Lung microvascular endothelial cell (primary cell): ENCODE measurements at regions not wholly inside any gene's neighbourhood (a gene's known extent, or its start where the extent isn't known, plus 50 kb on each side); places are given as distances from the start of the nearest gene placed in this dataset.
A peak's percentile ranks its signal among the peaks of the same experiment; 100 is the strongest.
"Not testable (repeated sequence)": the region's sequence is repeated elsewhere in the genome, so short reads cannot be mapped to it uniquely, and the experiment has no call there.

Experiments used
- DNase-seq, 2 donors: peaks; one replicate each; pipeline versions ENCODE4 v3.0.0 to v3.0.0-alpha.2; 2010; ENCODE audit warnings: low read depth in 2 of 2

DNA sequence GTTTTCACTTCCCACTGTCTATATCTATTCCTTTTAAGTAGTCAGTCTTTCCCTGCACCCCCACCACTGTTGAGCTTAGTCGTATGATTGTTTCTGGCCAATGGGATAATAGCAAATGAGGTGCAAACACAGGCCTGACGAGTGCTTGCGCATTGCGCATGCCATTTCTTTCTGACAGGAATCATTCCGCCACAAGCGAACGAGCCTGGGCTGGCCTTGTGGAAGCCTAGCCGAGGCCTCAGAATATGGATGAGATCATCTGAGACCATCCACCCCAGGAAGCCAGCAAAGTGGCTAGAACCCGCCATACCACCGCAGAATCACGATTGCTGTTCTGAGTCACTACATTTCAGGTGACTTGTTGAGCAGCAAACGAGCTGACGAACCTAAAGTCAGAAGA, 52.2 kb upstream of the PRL start:
- no peak for DNase-seq

DNA sequence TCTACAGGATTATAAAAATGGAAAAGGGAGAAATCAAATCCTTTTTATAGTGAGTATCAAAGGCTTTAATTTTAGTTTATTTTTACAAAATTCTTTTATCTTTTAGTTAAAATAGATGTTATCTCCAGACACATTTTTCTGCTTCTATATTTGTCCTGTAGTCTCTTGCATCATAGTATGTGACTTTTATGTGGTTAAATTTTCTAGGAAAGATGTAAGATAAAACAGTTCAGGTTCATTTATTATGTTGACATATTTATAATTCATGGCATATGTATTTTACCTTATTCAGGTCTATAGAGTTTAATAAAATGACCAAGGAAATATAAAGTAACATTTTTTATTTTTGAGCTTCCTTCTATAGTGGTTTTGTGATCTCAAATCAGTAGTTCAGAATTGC, 52.7 kb upstream of the PRL start:
- no peak for DNase-seq

GRCh38 chr6:22350109-22350508, 53.3 kb upstream of the PRL start:
- no peak for DNase-seq

GRCh38 chr6:22353101-22353500, 56.3 kb upstream of the PRL start:
- DNase-seq: no peak

- DNase-seq: no peak
These were observed 59.6 kb upstream of the PRL start for GRCh38 chr6:22356362-22356940.

GRCh38 chr6:22357724-22358189, 60.9 kb upstream of the PRL start:
- no peak for DNase-seq

- no peak for DNase-seq
These were observed 64.7 kb upstream of the PRL start for GRCh38 chr6:22361576-22361975.

DNA sequence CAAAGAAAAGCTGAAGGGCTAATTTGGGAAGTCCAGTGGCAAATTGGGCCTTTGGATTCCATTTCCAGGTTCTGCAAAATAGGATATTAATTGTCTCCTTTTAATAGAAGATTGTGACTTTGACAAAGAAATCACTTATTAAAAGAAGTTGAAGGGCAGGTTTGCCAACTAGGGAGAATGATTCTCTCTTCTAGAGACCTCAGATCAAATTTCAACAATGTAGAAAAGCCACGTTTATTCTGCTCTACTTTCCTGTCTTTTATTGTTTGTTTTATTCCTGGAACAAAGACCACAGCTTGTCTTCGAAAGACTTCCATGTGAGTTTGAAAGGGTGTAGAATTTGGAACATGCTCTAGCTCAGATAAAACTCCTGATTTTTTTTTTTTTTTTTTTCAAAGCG, 65.5 kb upstream of the PRL start:
- DNase-seq: no peak

DNA sequence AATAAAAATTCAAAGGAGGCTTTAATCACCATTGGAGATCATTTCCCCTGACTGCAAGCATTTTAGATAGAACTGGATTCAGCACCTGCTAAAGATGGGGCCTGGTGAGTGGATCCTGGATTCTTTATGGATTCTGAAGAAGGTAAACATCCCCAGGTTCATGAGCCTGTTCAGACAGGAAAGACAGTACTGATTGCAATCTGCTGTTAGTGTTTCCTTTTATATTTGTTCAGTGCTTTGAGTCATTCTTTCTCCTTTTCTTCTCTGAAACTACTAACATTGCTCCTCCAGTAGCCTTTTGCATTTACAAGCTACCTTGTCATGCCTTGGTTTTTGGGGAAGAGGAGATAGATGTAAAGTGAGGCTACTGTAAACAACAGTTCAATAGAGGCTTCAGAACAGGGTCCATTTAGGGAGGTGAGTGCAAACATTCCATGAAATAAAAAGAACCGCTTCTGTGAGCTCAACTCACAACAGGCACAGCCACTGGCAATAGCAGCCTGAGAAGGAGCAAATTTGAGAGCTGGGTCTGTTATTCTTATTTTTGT, 66.4 kb upstream of the PRL start:
- DNase-seq: peak in 1 of 2 donors; percentile 22

- peak in 1 of 2 donors; percentile 64 for DNase-seq
These were observed 66.9 kb upstream of the PRL start for GRCh38 chr6:22363714-22364239.

GRCh38 chr6:22364306-22364705, 67.5 kb upstream of the PRL start:
- DNase-seq: peak in 1 of 2 donors; percentile 42

DNA sequence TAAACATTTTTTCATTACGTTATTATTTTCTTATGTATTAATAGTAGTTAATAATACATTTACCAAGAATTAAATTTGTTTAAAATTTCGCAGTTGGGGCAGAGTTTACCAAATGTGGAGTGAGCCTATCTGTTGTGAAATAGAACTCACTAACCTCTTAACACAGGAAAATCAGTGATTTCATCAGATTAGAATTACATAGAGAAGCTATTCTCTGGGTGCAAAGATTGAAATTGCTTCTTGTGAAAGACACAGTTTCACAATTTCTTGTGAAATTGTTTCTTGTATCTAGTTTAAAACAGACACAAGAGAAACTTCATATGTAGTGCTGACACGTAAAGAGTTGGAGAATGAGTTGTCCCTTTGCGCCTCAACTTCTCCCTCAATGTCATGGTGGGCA, 69.4 kb upstream of the PRL start:
- no peak for DNase-seq

GRCh38 chr6:22367346-22367745, 70.5 kb upstream of the PRL start:
- DNase-seq: no peak

GRCh38 chr6:22368794-22369193, 72.0 kb upstream of the PRL start:
- no peak for DNase-seq

GRCh38 chr6:22372922-22373321, 76.1 kb upstream of the PRL start:
- DNase-seq: no peak

DNA sequence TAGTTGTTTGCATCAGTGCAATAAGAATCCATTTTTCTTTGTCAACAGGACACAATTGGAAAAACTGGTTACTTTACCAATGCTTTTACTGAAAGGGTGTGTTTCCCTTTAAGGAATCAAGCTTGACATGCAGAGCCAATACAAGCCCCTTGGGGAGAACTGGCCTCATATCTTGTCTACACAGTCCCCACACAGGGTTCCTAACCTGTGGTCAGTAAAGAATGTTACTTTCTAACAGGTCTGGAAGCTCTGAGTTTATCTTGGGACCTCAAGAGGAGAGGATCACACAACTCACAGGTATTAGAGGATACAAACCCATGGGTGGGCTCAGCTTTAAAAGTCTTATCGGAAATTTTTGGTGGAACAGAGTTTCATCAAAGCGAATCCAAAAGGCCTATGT, 78.1 kb upstream of the PRL start:
- not testable (repeated sequence) for DNase-seq

- not testable (repeated sequence) for DNase-seq
These were observed 79.5 kb upstream of the PRL start for GRCh38 chr6:22376293-22376692.

GRCh38 chr6:22378536-22378935, 81.7 kb upstream of the PRL start:
- not testable (repeated sequence) for DNase-seq

DNA sequence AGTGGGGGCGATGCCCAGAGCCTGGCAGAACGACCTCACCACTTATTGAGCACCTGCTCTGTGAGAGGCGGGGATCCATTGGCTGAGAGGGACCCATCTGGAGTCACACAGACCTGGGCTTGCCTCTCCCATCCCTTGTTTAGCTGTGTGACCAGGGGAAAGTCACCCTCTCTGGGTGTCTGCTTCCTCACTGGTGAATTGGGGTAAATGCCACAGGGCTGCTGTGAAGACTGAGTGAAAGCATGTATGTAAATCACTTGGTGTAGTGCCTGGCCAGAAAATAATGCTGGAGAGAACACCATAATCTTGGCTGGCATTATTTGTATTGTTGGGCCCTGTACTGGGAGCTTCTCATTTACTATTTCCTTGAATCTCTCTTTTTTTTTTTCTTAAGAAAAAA, 83.4 kb upstream of the PRL start:
- no peak for DNase-seq

DNA sequence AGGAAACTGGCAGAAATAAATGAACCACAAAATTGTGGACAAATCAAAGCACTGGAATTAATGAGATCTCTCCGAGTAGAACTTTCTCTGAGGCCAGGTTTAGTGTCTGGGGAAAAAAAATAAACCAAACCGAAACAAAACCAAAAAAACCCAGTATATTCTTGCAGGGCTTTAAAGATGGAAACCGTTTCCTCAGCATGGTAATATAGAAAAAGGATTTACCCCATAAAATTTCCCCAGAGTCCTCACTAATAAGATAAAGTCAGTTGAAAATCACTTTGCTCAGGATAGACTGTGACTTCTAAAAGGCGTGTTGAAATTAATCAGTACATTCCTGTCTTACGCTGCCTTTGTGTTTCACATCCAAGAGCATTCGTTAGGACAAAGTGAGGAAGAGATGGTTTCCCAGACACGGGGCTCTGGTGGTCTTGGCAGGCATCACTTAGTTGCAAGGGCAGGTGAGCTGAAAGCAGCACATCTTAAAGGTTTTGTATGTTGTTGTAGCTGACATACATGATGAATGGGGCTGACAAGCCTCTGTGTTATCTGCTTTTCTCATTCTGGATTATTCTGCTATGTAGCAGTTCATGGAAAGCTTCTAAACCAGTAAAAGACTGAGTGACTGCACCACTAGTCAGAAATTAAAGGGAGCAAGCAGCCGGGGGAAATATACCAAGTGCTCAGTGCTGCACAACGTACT, 85.2 kb upstream of the PRL start:
- DNase-seq: no peak

- DNase-seq: no peak
These were observed 86.2 kb upstream of the PRL start for GRCh38 chr6:22383016-22383415.

DNA sequence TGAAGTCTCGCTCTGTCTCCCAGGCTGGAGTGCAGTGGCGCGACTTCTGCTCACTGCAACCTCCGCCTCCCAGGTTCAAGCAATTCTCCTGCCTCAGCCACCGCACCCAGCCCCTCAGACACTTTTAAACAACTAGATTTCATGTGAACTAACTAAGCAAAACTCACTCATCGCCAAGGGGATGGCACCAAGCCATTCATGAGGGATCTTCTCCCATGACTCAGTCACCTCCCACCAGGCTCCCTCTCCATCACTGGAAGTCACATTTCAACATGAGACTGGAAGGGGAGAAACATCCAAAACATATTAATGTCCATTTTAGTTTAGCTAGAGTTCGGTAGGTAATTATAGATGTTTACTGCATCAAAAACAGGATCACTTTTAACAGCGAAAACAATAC, 95.9 kb upstream of the PRL start:
- DNase-seq: no peak

DNA sequence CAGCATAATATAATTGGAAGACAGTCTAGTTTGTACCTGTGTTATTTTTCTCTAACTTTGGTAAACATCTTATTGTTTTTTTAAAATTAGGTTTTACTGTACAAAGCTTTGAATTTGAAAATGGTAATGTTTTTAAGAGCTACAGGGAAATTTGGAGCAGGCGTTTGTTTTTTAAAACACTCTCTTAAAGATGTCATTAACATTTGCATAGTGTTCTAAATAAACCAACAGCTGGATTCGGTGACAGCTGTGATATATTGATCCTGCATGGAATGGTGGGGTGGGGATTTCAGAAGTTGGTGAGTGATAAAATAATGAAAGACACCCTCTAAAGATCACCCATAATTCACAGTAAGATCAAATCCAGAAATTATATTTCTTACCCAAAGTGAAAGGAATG, 97.9 kb upstream of the PRL start:
- DNase-seq: no peak
